AG04449 (cell line): ENCODE measurements at regions not wholly inside any gene's neighbourhood (a gene's known extent, or its start where the extent isn't known, plus 50 kb on each side); places are given as distances from the start of the nearest gene placed in this dataset.

Source experiments
- CTCF ChIA-PET: fragments of 350-600 bp; formaldehyde crosslinking; extraction: SDS; loops from one replicate; lab custom pipeline; 2021; ENCODE audit warnings: antibody characterized with exemption; lab: Yijun Ruan, JAX
- POLR2A ChIA-PET: fragments of 400-600, 350-600 bp; formaldehyde crosslinking; extraction: SDS; loops from one replicate; lab custom pipeline; 2020; ENCODE audit warnings: antibody characterized with exemption, inconsistent platforms; lab: Yijun Ruan, JAX
- DNase-seq: peaks from one replicate; pipeline ENCODE4 v3.0.0-alpha.2; 2010; ENCODE audit warnings: low read depth, low spot score
- H3K4me3 ChIP-seq: 2 replicates; pipeline ENCODE4 v1.5.1; 2011; ENCODE audit warnings: low read depth, mild to moderate bottlenecking, control low read depth, low read length
- CTCF ChIP-seq: IDR thresholded peaks from one replicate; pipeline ENCODE4 v1.5.1; 2011; ENCODE audit warnings: mild to moderate bottlenecking, moderate library complexity, low read length, control low read depth, inconsistent platforms; ENCODE audit not compliant: insufficient read depth; ENCODE audit errors: missing control alignments

GRCh38 chr5:29777373-29777772 lies 1416.1 kb upstream of the CDH6 start:
- DNase-seq = no peak
- no peak for TF ChIP-seq CTCF
- no peak overlapping the region for H3K4me3 ChIP-seq
- CTCF ChIA-PET = no interaction called here
- POLR2A ChIA-PET = no interaction called here

DNA sequence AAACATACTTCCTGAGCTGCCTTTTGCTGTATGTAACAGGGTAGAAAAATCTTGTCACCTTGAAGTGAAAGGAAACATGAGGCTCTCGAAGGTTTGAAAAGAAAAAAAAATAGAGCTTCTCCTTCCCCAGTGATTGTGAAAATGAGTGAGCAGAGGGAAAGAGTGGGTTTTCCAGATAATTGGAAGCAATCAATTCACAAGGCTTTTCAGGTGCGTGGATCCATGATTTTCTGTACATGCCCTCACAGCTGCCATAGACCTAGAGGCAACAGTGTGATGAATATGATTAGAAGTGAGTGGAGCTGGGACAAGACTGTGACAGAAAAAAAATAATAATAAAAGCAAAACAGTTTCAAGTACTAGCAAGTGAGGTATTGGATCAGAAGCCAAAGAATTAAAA lies 1422.5 kb upstream of the CDH6 start:
- no peak for TF ChIP-seq CTCF
- H3K4me3 ChIP-seq = no peak overlapping the region
- ChIA-PET POLR2A (no interaction called here), CTCF (no interaction called here)
- no peak for DNase-seq

- TF ChIP-seq CTCF = no peak
- DNase-seq = no peak
- H3K4me3 ChIP-seq = no peak overlapping the region
- ChIA-PET CTCF (no interaction called here), POLR2A (no interaction called here)
Observed at GRCh38 chr5:29769474-29769873, 1424.0 kb upstream of the CDH6 start.

- no peak overlapping the region for H3K4me3 ChIP-seq
- ChIA-PET POLR2A (no interaction called here), CTCF (no interaction called here)
- no peak for TF ChIP-seq CTCF
- no peak for DNase-seq
Observed at GRCh38 chr5:29758986-29759421, 1434.5 kb upstream of the CDH6 start.

DNA sequence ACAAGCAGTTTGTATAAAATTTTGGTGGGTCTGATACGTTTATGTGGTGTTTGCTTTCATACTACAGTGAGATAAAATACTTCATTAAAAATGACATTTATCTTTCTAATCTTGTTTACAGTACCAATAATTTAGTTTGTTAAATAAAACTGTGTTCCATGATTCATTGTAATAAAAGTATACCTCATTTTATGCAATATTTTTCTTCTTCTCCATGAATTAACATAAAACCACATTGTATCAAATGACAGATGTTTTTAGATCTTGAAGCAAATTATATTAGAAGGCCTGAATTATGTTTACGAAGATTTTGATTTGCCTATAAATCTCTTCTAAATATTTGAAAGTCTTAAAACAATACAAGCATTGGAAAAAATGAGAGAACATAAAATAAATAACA lies 1443.0 kb upstream of the CDH6 start:
- CTCF ChIA-PET = no interaction called here
- no peak for TF ChIP-seq CTCF
- no peak overlapping the region for H3K4me3 ChIP-seq
- POLR2A ChIA-PET = no interaction called here
- no peak for DNase-seq

- no peak for DNase-seq
- no peak for TF ChIP-seq CTCF
- H3K4me3 ChIP-seq = no peak overlapping the region
- POLR2A ChIA-PET = no interaction called here
- CTCF ChIA-PET = no interaction called here
Observed at GRCh38 chr5:29744618-29745017, 1448.9 kb upstream of the CDH6 start.
